Superior temporal gyrus (tissue), 1 donor: ENCODE measurements at regions not wholly inside any gene's neighbourhood (a gene's known extent, or its start where the extent isn't known, plus 50 kb on each side); places are given as distances from the start of the nearest gene placed in this dataset.
A peak's percentile ranks its signal among the peaks of the same experiment; 100 is the strongest.
"Not testable (repeated sequence)": the region's sequence is repeated elsewhere in the genome, so short reads cannot be mapped to it uniquely, and the experiment has no call there.

ENCODE experiments used
- DNase-seq: peaks from one replicate; pipeline ENCODE4 v3.0.0-alpha.2; 2016; ENCODE audit errors: extremely low spot score

DNA sequence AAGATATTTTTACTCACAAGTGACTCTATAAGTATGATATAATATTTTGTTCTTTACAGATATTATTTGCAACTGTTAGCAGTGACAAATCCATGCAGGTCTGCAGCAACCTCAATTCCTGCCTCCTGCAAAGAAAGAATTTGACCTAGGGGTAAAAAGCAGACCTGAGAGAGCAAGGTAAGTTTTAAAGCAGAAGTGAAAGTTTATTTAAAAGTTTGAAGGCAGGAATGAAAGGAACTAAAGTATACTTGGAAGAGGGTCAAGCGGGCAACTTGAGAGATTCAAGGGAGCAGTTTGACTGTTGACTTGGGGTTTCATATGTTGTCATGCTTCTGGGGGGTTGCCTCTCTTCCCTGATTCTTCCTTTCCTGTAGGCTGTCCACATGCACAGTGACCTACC, 520.1 kb upstream of the PCDH20 start:
- DNase-seq = no peak

- DNase-seq = no peak
Observed at GRCh38 chr13:61927648-61928047, 512.0 kb upstream of the PCDH20 start.

DNA sequence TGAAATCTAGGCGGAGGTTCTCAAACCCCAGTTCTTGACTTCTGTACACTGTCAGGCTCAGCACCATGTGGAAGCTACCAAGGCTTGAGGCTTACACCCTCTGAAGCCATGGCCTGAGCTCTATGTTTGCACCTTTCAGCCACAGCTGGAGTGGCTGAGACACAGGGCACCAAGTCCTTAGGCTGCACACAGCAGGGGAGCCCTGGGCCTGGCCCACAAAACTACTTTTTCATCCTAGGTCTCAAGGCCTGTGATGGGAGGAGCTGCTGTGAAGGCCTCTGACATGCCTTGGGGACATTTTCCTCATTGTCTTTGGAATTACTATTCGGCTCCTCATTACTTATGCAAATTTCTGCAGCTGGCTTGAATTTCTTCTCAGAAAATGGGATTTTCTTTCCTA, 503.2 kb upstream of the PCDH20 start:
- DNase-seq = no peak

DNA sequence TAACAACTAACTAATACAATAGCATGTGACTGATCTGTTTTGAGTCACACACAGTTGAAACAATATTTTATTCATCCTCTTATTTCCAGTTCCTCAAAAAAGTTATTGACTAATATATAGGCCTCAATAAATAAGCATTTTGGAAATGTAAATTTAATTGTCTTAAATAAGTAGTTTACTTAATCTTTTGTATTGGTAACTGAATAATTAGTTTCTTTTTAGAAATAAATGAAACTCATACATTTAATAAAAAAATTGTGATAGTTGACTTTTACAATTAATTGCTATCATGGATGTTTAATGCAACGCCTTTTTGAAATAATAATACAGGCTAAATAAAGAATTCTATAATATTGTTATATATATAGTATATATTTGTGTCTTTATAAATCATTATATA, 500.8 kb upstream of the PCDH20 start:
- no peak for DNase-seq

GRCh38 chr13:61913183-61913582, 497.5 kb upstream of the PCDH20 start:
- no peak for DNase-seq

DNA sequence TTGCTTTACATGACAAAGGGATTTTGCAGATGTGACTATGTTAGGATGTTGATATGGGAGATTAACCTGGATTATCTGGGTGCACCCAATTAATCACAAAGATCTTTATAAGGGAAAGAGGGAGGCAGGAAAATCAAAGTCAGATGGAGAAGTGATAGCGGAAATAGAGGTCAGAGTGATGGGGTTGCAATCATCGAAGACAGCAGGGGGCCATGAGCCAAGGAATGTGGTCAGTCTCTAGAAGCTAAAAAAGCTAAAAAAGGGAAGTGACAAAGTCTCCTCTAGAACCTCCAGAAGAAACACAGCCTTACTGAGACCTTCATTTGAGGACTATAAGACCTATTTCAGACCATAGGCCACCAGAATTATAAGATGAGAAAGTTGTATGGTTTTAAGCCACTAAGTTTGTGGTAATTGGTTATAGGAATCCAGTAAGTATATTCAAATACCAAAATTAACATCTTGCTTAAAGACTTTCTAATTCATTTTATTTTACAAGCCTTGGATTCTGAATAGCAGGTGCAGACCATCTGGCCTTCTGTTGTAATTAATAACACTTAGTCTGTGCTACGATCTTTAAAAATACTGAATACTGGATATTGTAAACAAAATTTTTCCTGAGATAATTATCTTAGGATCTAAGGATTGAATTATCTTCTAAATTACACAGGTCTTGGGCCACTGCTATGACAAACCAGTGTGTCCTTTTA, 493.4 kb upstream of the PCDH20 start:
- DNase-seq = no peak

DNA sequence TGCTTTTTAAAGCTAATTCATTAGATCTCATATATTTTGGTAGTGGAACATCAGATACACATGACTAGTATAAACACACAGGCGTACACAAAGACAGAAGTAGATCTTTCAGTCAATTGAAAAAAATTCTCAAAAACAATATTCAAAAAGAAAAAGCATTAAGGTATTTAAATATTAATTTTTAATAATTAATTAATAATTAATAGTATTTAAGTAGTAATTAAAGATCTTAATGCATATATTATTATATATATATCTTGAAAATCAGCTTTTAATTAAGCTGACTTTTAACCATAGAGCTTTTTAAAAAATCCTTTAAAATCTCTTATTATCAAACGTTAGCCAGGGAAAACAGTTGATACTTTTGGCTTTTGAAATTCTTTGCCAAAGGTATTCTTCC, 489.4 kb upstream of the PCDH20 start:
- DNase-seq = no peak

- DNase-seq = no peak
Observed at GRCh38 chr13:61901946-61902541, 486.4 kb upstream of the PCDH20 start.

GRCh38 chr13:61900033-61900432, 484.4 kb upstream of the PCDH20 start:
- DNase-seq = no peak

DNA sequence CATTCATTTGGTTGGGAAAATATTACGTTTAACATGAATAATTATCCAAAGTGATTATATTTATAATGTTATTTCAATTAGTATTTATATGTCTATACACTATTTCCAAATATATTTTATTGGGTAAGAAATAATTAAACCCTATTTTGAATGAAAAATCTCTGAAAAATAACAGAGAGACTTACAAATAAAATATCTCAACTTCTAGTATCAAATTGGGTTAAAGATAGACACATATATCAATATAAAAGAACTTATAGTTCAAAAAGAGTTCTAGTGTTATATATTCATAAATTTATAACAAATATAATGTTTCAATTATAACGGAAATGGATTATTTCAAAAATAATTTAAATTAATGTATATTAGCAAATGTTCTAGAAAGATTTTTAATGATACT, 482.6 kb upstream of the PCDH20 start:
- DNase-seq = no peak

GRCh38 chr13:61891401-61891800, 475.8 kb upstream of the PCDH20 start:
- DNase-seq = no peak

DNA sequence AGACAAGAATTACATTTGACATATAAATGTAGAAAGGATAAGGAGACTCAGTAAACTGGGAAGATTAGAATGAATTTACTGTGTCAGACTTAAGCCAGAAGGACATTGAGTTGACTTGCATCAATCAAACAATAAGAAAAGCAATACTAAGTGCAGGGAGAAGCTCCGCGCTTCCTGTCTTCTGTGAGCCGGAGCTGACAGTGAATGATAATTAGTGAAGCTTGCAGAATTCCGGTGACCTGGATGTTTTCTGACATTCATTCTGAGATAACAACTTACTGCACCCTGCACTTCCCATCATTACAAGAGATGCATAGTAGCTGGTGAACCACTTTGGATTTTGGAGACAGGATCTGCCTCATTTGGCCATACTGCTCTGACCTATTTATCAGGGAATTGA, 469.2 kb upstream of the PCDH20 start:
- DNase-seq = no peak

- peak; percentile 27 for DNase-seq
Observed at GRCh38 chr13:61880578-61881283, 465.1 kb upstream of the PCDH20 start.

DNA sequence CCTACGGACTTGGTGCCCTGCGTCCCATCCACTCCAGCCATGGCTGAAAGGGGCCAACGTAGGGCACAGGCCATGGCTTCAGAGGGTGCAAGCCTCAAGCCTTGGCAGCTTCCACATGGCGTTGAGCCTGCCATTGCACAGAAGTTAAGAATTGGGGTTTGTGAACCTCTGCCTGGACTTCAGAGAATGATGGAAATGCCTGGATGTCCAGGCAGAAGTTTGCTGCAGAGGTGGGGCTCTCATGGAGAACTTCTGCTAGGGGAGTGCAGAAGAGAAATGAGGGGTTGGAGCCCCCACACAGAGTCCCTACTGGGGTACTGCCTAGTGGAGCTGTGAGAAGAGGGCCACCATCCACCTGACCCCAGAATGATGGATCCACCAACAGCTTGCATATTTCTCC, 462.9 kb upstream of the PCDH20 start:
- not testable (repeated sequence) for DNase-seq

GRCh38 chr13:61874970-61875579, 459.4 kb upstream of the PCDH20 start:
- no peak for DNase-seq

DNA sequence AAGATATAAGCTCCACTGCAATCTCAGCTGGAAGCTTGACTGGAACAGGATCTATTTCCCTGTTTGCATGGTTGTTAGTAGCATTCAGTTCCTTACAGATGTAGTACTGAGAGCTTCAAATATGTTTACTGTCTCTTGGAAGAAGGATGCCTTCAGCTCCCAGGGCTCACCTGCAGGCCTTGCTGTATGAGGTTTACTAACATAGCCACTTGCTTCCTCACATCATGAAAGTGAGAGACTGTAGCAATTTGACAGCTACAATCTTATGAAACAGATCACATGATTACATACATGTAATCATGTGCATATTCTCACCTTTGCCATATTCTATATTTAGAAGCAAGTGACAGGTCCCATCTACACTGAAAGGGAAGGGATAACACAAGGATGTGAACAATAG, 458.1 kb upstream of the PCDH20 start:
- no peak for DNase-seq

GRCh38 chr13:61857198-61857597, 441.5 kb upstream of the PCDH20 start:
- DNase-seq = no peak

GRCh38 chr13:61852116-61852619, 436.5 kb upstream of the PCDH20 start:
- DNase-seq = no peak

DNA sequence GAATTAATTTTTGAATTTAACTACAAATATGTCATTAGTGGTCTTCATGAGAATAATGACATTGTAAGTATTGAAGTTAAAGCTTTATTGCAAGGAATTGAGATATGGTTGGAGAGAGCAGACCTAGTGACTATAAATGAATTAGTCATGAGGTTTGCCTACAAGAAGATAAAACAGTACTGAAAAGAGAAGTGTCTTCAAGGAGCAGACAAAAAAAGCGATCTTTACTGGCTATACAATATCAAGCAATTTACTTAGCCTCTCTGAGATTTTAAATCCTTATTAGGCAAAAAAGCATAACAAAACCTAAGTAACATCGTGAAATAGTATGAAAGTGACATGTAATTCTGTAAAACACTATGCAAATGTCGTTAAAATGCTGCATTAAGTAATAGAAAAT, 435.1 kb upstream of the PCDH20 start:
- DNase-seq = no peak

GRCh38 chr13:61838568-61838967, 422.9 kb upstream of the PCDH20 start:
- DNase-seq = no peak

DNA sequence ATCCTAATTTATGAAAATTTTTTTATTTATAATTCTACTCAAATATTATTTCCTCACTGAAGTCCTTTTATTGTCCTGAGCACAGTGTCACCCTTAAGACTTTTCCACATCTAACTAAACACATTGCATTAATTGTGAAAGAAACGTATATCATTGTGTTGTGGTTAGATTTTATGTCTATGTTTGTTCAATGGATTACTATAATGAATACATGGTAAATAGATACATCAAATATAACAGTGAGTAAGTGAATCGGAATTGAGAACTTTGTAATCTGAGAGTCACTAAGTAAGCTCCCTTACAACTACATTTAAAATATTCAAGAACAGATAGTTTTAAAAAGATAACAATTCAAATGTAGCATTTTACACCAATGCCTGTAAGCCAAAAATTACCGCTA, 417.6 kb upstream of the PCDH20 start:
- DNase-seq = no peak

GRCh38 chr13:61831026-61831425, 415.4 kb upstream of the PCDH20 start:
- no peak for DNase-seq

GRCh38 chr13:61830475-61830874, 414.8 kb upstream of the PCDH20 start:
- DNase-seq = no peak
